Astrocyte (in vitro differentiated cells and primary cell): ENCODE measurements at regions not wholly inside any gene's neighbourhood (a gene's known extent, or its start where the extent isn't known, plus 50 kb on each side); places are given as distances from the start of the nearest gene placed in this dataset.

Source experiments
- DNase-seq: peaks from one replicate; pipeline ENCODE4 v3.0.0-alpha.2; 2010; ENCODE audit warnings: low read depth
- FAIRE-seq: peaks from 2 replicates; lab custom pipeline; 2011; peaks lifted over from hg19 to GRCh38; lab: Jason Lieb, UNC
- H2AFZ ChIP-seq: 2 replicates; pipeline ENCODE4 v1.6.0; 2012; ENCODE audit warnings: low read depth, low read length, inconsistent platforms
- H3K27ac ChIP-seq: 2 replicates; pipeline ENCODE4 v1.5.1; 2011; ENCODE audit warnings: low read depth, low read length, inconsistent platforms
- H3K27me3 ChIP-seq: 2 replicates; pipeline ENCODE4 v1.6.0; 2011; ENCODE audit warnings: low read length, inconsistent platforms; ENCODE audit not compliant: insufficient read depth
- H3K36me3 ChIP-seq: 2 replicates; pipeline ENCODE4 v1.5.1; 2011; ENCODE audit warnings: low read length, inconsistent platforms; ENCODE audit not compliant: insufficient read depth
- H3K4me1 ChIP-seq: 2 replicates; pipeline ENCODE4 v1.5.1; 2011; ENCODE audit warnings: low read length, inconsistent platforms; ENCODE audit not compliant: insufficient read depth
- H3K4me2 ChIP-seq: 2 replicates; pipeline ENCODE4 v1.6.0; 2012; ENCODE audit warnings: low read length, inconsistent platforms
- H3K4me3 ChIP-seq: 2 replicates; pipeline ENCODE4 v1.5.1; 2011; ENCODE audit warnings: low read depth, mild to moderate bottlenecking, low read length, inconsistent platforms; ENCODE audit not compliant: insufficient read depth
- H3K79me2 ChIP-seq: 2 replicates; pipeline ENCODE4 v1.6.0; 2012; ENCODE audit warnings: mild to moderate bottlenecking, low read length, inconsistent platforms; ENCODE audit not compliant: insufficient read depth
- H3K9ac ChIP-seq: 2 replicates; pipeline ENCODE4 v1.6.0; 2012; ENCODE audit warnings: mild to moderate bottlenecking, low read length, inconsistent platforms
- H3K9me3 ChIP-seq: 2 replicates; pipeline ENCODE4 v1.5.1; 2012; ENCODE audit warnings: low read depth, mild to moderate bottlenecking, low read length, inconsistent platforms; ENCODE audit not compliant: insufficient read depth
- H4K20me1 ChIP-seq: 2 replicates; pipeline ENCODE4 v1.6.0; 2012; ENCODE audit warnings: low read length, inconsistent platforms; ENCODE audit not compliant: insufficient read depth
- H3K27ac Mint-ChIP-seq: one replicate; pipeline ENCODE4 v1.8.0; 2021; ENCODE audit warnings: mild to moderate bottlenecking, mixed read lengths; ENCODE audit not compliant: unreplicated experiment
- H3K27me3 Mint-ChIP-seq: one replicate; pipeline ENCODE4 v1.8.0; 2021; ENCODE audit warnings: low read depth, mixed read lengths; ENCODE audit not compliant: unreplicated experiment
- H3K36me3 Mint-ChIP-seq: one replicate; pipeline ENCODE4 v1.8.0; 2021; ENCODE audit warnings: low read depth, mixed read lengths; ENCODE audit not compliant: unreplicated experiment
- H3K4me1 Mint-ChIP-seq: one replicate; pipeline ENCODE4 v1.8.0; 2021; ENCODE audit warnings: low read depth, mixed read lengths; ENCODE audit not compliant: unreplicated experiment
- H3K4me3 Mint-ChIP-seq: one replicate; pipeline ENCODE4 v1.8.0; 2021; ENCODE audit warnings: mild to moderate bottlenecking, moderate library complexity, mixed read lengths; ENCODE audit not compliant: unreplicated experiment
- H3K9me3 Mint-ChIP-seq: one replicate; pipeline ENCODE4 v1.8.0; 2021; ENCODE audit warnings: mild to moderate bottlenecking, mixed read lengths; ENCODE audit not compliant: unreplicated experiment
- CTCF ChIP-seq: IDR thresholded peaks from 2 replicates; pipeline ENCODE4 v1.5.1; 2011; ENCODE audit warnings: low read depth, mild to moderate bottlenecking, inconsistent platforms, low read length, moderate library complexity; ENCODE audit not compliant: insufficient read depth
- EZH2 ChIP-seq: IDR thresholded peaks from 2 replicates; pipeline ENCODE4 v1.6.1; 2012; ENCODE audit warnings: mild to moderate bottlenecking, low read length, inconsistent platforms; ENCODE audit not compliant: insufficient read depth

DNA sequence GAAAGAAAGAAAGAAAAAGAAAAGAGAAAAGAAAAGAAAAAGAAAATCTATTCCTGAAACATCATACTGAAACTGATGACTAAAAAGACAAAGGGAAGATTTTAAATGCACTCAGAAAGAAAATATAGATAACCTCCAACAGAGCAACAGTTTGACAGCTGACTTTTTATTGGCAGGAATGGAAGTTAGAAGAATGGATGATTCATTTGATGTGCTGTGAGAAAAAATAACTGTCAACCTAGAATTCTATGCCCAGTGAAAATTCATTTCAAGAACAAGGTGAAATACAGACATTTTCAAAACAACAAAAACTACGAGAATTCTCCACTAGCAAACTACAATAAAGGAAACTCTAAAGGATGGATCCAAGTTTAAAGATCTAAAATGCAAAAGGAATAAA lies 50.5 kb upstream of the HSPA12A start:
- Histone ChIP-seq H3K4me1 (peaks cover 2% of the 10 kb centered on the region), H2AFZ (no peak overlapping the region), H3K9me3 (no peaks in the 10 kb centered on the region), H3K36me3 (no peaks in the 10 kb centered on the region), H3K4me2 (no peak overlapping the region), H4K20me1 (no peaks in the 10 kb centered on the region), H3K9ac (no peak overlapping the region), H3K4me3 (no peak overlapping the region), H3K27me3 (peaks cover 3% of the 10 kb centered on the region), H3K27ac (no peak overlapping the region), H3K79me2 (no peaks in the 10 kb centered on the region)
- FAIRE-seq (no peak), DNase-seq (no peak)
- H3K36me3 Mint-ChIP-seq, result peaks cover 2% of the 10 kb centered on the region
- H3K27ac Mint-ChIP-seq, result no peak overlapping the region
- H3K9me3 Mint-ChIP-seq, result peaks cover 6% of the 10 kb centered on the region
- no peaks in the 10 kb centered on the region for H3K4me1 Mint-ChIP-seq
- H3K27me3 Mint-ChIP-seq, result peaks cover 16% of the 10 kb centered on the region
- no peak overlapping the region for H3K4me3 Mint-ChIP-seq
- no peak for TF ChIP-seq EZH2
- no peak for TF ChIP-seq CTCF

DNA sequence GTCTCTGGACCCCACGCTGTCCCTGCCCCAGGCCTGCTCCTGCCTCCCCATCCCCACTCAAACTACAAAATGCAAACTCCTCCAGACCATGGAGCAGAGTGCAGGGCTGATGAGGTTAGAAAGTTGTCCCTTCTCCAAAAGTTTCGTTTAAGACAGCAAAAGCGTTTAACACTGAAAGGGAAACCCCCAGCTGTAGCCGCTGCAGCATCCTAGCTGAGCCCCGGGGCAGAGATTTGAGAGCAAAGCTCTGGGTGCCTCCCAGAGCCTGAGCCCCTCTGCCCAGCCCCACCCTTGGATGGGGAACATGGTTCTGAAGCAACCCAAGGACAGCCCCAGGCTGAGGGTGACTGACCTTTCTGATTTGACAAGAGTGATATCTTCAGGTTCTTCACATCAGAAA lies 52.8 kb upstream of the ENO4 start:
- peaks cover 22% of the 10 kb centered on the region for H3K27me3 Mint-ChIP-seq
- H3K27me3 ChIP-seq, result no peaks in the 10 kb centered on the region
- H3K36me3 Mint-ChIP-seq, result no peaks in the 10 kb centered on the region
- no peaks in the 10 kb centered on the region for H3K36me3 ChIP-seq
- DNase-seq (no peak), FAIRE-seq (no peak)
- H3K4me1 Mint-ChIP-seq, result no peaks in the 10 kb centered on the region
- no peak overlapping the region for H3K4me3 Mint-ChIP-seq
- no peak overlapping the region for H3K4me2 ChIP-seq
- H3K79me2 ChIP-seq, result no peaks in the 10 kb centered on the region
- TF ChIP-seq EZH2 (no peak), CTCF (no peak)
- no peak overlapping the region for H3K4me3 ChIP-seq
- no peak overlapping the region for H3K27ac Mint-ChIP-seq
- H4K20me1 ChIP-seq, result no peaks in the 10 kb centered on the region
- H2AFZ ChIP-seq, result no peak overlapping the region
- peaks cover 5% of the 10 kb centered on the region for H3K9me3 Mint-ChIP-seq
- no peaks in the 10 kb centered on the region for H3K4me1 ChIP-seq
- no peaks in the 10 kb centered on the region for H3K9me3 ChIP-seq
- no peak overlapping the region for H3K27ac ChIP-seq
- no peak overlapping the region for H3K9ac ChIP-seq

- Histone ChIP-seq H4K20me1 (no peaks in the 10 kb centered on the region), H3K27ac (no peak overlapping the region), H3K4me2 (no peak overlapping the region), H3K36me3 (no peaks in the 10 kb centered on the region), H3K9ac (no peak overlapping the region), H3K9me3 (no peaks in the 10 kb centered on the region), H2AFZ (no peak overlapping the region), H3K4me1 (no peaks in the 10 kb centered on the region), H3K79me2 (no peaks in the 10 kb centered on the region), H3K4me3 (no peak overlapping the region), H3K27me3 (no peaks in the 10 kb centered on the region)
- Mint-ChIP-seq H3K4me3 (no peak overlapping the region), H3K9me3 (peaks cover 5% of the 10 kb centered on the region), H3K27me3 (peaks cover 26% of the 10 kb centered on the region), H3K27ac (no peak overlapping the region), H3K36me3 (no peaks in the 10 kb centered on the region), H3K4me1 (no peaks in the 10 kb centered on the region)
- FAIRE-seq, result no peak
- TF ChIP-seq CTCF, result peak; percentile 96
- no peak for TF ChIP-seq EZH2
- peak; percentile 23 for DNase-seq
Measured at GRCh38 chr10:116796910-116797513, 52.3 kb upstream of the ENO4 start.
